Endothelial cell of umbilical vein (primary cell): ENCODE measurements at regions not wholly inside any gene's neighbourhood (a gene's known extent, or its start where the extent isn't known, plus 50 kb on each side); places are given as distances from the start of the nearest gene placed in this dataset.

Source experiments
- BruUV-seq: library from RNA; stranded (reverse); fragments of 400-500 nt; replicated peaks from 2 replicates; lab custom pipeline; 2021; lab: Mats Ljungman, UMichigan
- CTCF ChIA-PET: fragments of 300-600, 350-600 bp; sonication (Branson Sonifier 250); formaldehyde crosslinking; loops from one replicate; lab custom pipeline; 2021; ENCODE audit warnings: antibody characterized with exemption, inconsistent platforms; lab: Charles Lee
- POLR2A ChIA-PET: fragments of 300-600, 350-600 bp; sonication (Branson Sonifier 250); formaldehyde crosslinking; loops from one replicate; lab custom pipeline; 2021; ENCODE audit warnings: antibody characterized with exemption, inconsistent platforms; lab: Charles Lee
- DNase-seq: peaks from one replicate; pipeline ENCODE4 v3.0.0-alpha.2; 2011; ENCODE audit warnings: low read depth, low spot score
- FAIRE-seq: peaks from 2 replicates; lab custom pipeline; 2011; peaks lifted over from hg19 to GRCh38; lab: Jason Lieb, UNC
- H2AFZ ChIP-seq: 2 replicates; pipeline ENCODE4 v1.6.0; 2012; ENCODE audit warnings: low read depth, low read length, control low read depth, inconsistent platforms
- H3K27ac ChIP-seq: 2 replicates; pipeline ENCODE4 v1.5.1; 2011; ENCODE audit warnings: low read depth, mild to moderate bottlenecking, control low read depth, low read length, moderate library complexity; ENCODE audit not compliant: insufficient read depth
- H3K27me3 ChIP-seq, 2 experiments: 2 replicates each; pipeline versions ENCODE4 v1.6.0 to v1.6.1; 2011; ENCODE audit warnings: low read length in 2 of 2, mixed read lengths in 1 of 2; ENCODE audit not compliant: control insufficient read depth in 2 of 2, insufficient read depth in 2 of 2
- H3K36me3 ChIP-seq, 2 experiments: 2 replicates in 1 of 2; 3 replicates in 1 of 2; pipeline ENCODE4 v1.5.1; 2011; ENCODE audit warnings: low read length in 2 of 2, mild to moderate bottlenecking in 1 of 2, moderate library complexity in 1 of 2; ENCODE audit not compliant: control insufficient read depth in 2 of 2, insufficient read depth in 2 of 2; ENCODE audit errors: extremely low read depth in 1 of 2
- H3K4me1 ChIP-seq: 3 replicates; pipeline ENCODE4 v1.5.1; 2011; ENCODE audit warnings: mild to moderate bottlenecking, low read length; ENCODE audit not compliant: control insufficient read depth, insufficient read depth; ENCODE audit errors: extremely low read depth
- H3K4me2 ChIP-seq: 2 replicates; pipeline ENCODE4 v1.6.1; 2011; ENCODE audit warnings: low read length, control low read depth, mixed read lengths; ENCODE audit not compliant: insufficient read depth
- H3K4me3 ChIP-seq, 3 experiments: fragments of 200-600 bp in 1 of 3; sonication (generic), shearing (Covaris generic) in 1 of 3; replicated peaks in 1 of 3; 2 replicates each; pipeline ENCODE4 v1.5.1; 2011 to 2016; ENCODE audit warnings: control low read depth in 3 of 3, low read length in 3 of 3, mild to moderate bottlenecking in 2 of 3, inconsistent platforms in 1 of 3, low read depth in 1 of 3, moderate library complexity in 1 of 3; ENCODE audit not compliant: insufficient read depth in 1 of 3
- H3K79me2 ChIP-seq: 2 replicates; pipeline ENCODE4 v1.6.0; 2012; ENCODE audit warnings: low read length, inconsistent platforms; ENCODE audit not compliant: control insufficient read depth, insufficient read depth
- H3K9ac ChIP-seq: replicated peaks from 2 replicates; pipeline ENCODE3; 2011; ENCODE audit warnings: low read length, control low read depth; ENCODE audit not compliant: insufficient read depth; ENCODE audit errors: extremely low read depth
- H3K9me1 ChIP-seq: replicated peaks from 3 replicates; pipeline ENCODE4 v1.6.0; 2011; ENCODE audit warnings: mild to moderate bottlenecking, low read length; ENCODE audit not compliant: control insufficient read depth, insufficient read depth; ENCODE audit errors: extremely low read depth
- H3K9me3 ChIP-seq: replicated peaks from 2 replicates; pipeline ENCODE4 v1.5.1; 2012; ENCODE audit warnings: low read length, inconsistent platforms; ENCODE audit not compliant: control insufficient read depth, insufficient read depth
- H4K20me1 ChIP-seq: replicated peaks from 2 replicates; pipeline ENCODE3; 2011; ENCODE audit warnings: mild to moderate bottlenecking, low read length; ENCODE audit not compliant: control insufficient read depth, insufficient read depth; ENCODE audit errors: extremely low read depth
- EZH2 ChIP-seq: IDR thresholded peaks from 2 replicates; pipeline ENCODE4 v1.6.1; 2012; ENCODE audit warnings: borderline replicate concordance, low read depth, mild to moderate bottlenecking, moderate library complexity, low read length, inconsistent platforms; ENCODE audit not compliant: severe bottlenecking
- FOS ChIP-seq: IDR thresholded peaks from 2 replicates; pipeline ENCODE4 v1.6.1; 2011; ENCODE audit warnings: mild to moderate bottlenecking, low read length, moderate library complexity, borderline replicate concordance; ENCODE audit not compliant: insufficient read depth
- GATA2 ChIP-seq: IDR thresholded peaks from 2 replicates; pipeline ENCODE4 v1.7.0; 2011; ENCODE audit warnings: low read depth, mild to moderate bottlenecking, moderate library complexity, mixed read lengths, low read length; ENCODE audit not compliant: insufficient read length, insufficient read depth
- JUN ChIP-seq: IDR thresholded peaks from 2 replicates; pipeline ENCODE4 v1.6.1; 2011; ENCODE audit warnings: borderline replicate concordance, low read depth; ENCODE audit not compliant: insufficient read length, insufficient read depth
- MAX ChIP-seq: IDR thresholded peaks from 2 replicates; pipeline ENCODE4 v1.6.1; 2011; ENCODE audit not compliant: insufficient read depth, insufficient read length
- MYC ChIP-seq: IDR thresholded peaks from one replicate; pipeline ENCODE4 v1.6.1; 2011; ENCODE audit warnings: mild to moderate bottlenecking, low read depth, low read length
- POLR2A ChIP-seq: IDR thresholded peaks from 2 replicates; pipeline ENCODE4 v1.6.1; 2012; ENCODE audit warnings: low read depth, mild to moderate bottlenecking, control low read depth, low read length
- POLR2AphosphoS5 ChIP-seq: IDR thresholded peaks from 2 replicates; pipeline ENCODE4 v1.6.1; 2012; ENCODE audit warnings: low read depth, mild to moderate bottlenecking, control low read depth, low read length, moderate library complexity; ENCODE audit not compliant: insufficient read depth
- dilution Hi-C: fragments of 300-500 bp; cut with MboI; formaldehyde crosslinking; loops from one replicate; pipeline ENCODE4 v1.15.0; 2019; ENCODE audit warnings: low sequenced_read_pairs; ENCODE audit not compliant: extremely low pct_ligation_motif_present
- intact Hi-C: fragments of 100-400 bp; cut with micrococcal nuclease; formaldehyde crosslinking; loops from one replicate; pipeline ENCODE4 v1.10.0; 2022
- TF ChIP-seq, protein P1 (sequence below), 2 donors: IDR thresholded peaks; 1 replicate in 1 of 2; 2 replicates in 1 of 2; pipeline ENCODE4 v1.5.1; 2011; ENCODE audit warnings: low read length in 2 of 2, mild to moderate bottlenecking in 2 of 2, moderate library complexity in 2 of 2, control low read depth in 1 of 2, inconsistent platforms in 1 of 2, low read depth in 1 of 2; ENCODE audit not compliant: insufficient read depth in 1 of 2; ENCODE audit errors: extremely low read depth in 1 of 2

GRCh38 chr4:159464302-159464701 is 361.4 kb downstream of the RAPGEF2 start:
- dilution Hi-C loops (no loop called here), intact Hi-C loops (no loop called here)
- H3K4me2 ChIP-seq = no peak overlapping the region
- POLR2A ChIA-PET = no interaction called here
- CTCF ChIA-PET = interaction anchor here (2.0 kb wide), 1 partner anchor 9 kb away, joined by 4 read pairs; no protein-coding TSS in a partner anchor
- no peaks in the 10 kb centered on the region for H4K20me1 ChIP-seq
- FAIRE-seq (no peak), DNase-seq (no peak)
- no peak overlapping the region for H3K27ac ChIP-seq
- no peak overlapping the region for H3K9ac ChIP-seq
- peaks cover 0 to 6% of the 10 kb centered on the region in 2 experiments for H3K27me3 ChIP-seq
- TF ChIP-seq JUN = no peak
- no peak for TF ChIP-seq POLR2AphosphoS5
- TF ChIP-seq MAX = no peak
- no peak for TF ChIP-seq EZH2
- TF ChIP-seq, protein P1, sequence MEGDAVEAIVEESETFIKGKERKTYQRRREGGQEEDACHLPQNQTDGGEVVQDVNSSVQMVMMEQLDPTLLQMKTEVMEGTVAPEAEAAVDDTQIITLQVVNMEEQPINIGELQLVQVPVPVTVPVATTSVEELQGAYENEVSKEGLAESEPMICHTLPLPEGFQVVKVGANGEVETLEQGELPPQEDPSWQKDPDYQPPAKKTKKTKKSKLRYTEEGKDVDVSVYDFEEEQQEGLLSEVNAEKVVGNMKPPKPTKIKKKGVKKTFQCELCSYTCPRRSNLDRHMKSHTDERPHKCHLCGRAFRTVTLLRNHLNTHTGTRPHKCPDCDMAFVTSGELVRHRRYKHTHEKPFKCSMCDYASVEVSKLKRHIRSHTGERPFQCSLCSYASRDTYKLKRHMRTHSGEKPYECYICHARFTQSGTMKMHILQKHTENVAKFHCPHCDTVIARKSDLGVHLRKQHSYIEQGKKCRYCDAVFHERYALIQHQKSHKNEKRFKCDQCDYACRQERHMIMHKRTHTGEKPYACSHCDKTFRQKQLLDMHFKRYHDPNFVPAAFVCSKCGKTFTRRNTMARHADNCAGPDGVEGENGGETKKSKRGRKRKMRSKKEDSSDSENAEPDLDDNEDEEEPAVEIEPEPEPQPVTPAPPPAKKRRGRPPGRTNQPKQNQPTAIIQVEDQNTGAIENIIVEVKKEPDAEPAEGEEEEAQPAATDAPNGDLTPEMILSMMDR (IDR thresholded peaks at IDR 0.05; ENCODE audit: extremely low read depth in 1 of 2, insufficient read depth in 1 of 2, low read depth in 1 of 2, low read length in 2 of 2) = no peak
- no peak for TF ChIP-seq FOS
- no peak for TF ChIP-seq POLR2A
- no peak for TF ChIP-seq GATA2
- TF ChIP-seq MYC = no peak
- H3K4me1 ChIP-seq = no peaks in the 10 kb centered on the region
- H3K9me3 ChIP-seq = no peaks in the 10 kb centered on the region
- H2AFZ ChIP-seq = no peak overlapping the region
- no peaks in the 10 kb centered on the region for H3K79me2 ChIP-seq
- BruUV-seq = no TSS peak
- H3K9me1 ChIP-seq = no peaks in the 10 kb centered on the region
- H3K4me3 ChIP-seq = no peak overlapping the region
- H3K36me3 ChIP-seq = no peaks in the 10 kb centered on the region
